ENCODE measurements at regions not wholly inside any gene's neighbourhood (a gene's known extent, or its start where the extent isn't known, plus 50 kb on each side); places are given as distances from the start of the nearest gene placed in this dataset.

GRCh38 chr4:11259837-11260236 lies 168.9 kb downstream of the HS3ST1 start:
- Histone ChIP-seq H3K27ac (ENCODE audit: low read depth, low read length) (no peak overlapping the region), H3K36me3 (ENCODE audit: control insufficient read depth, insufficient read depth, low read length) (no peaks in the 10 kb centered on the region), H3K4me1 (ENCODE audit: control insufficient read depth, insufficient read depth, low read length) (peaks cover 6% of the 10 kb centered on the region), H3K4me3 (ENCODE audit: low read length) (no peak overlapping the region), H3K9me3 (ENCODE audit: control insufficient read depth, low read length) (no peaks in the 10 kb centered on the region), H3K9ac (ENCODE audit: extremely low read depth, low read length, poor library complexity, severe bottlenecking) (no peak overlapping the region), H3K27me3 (ENCODE audit: control insufficient read depth, insufficient read depth, low read length, poor library complexity, severe bottlenecking) (no peaks in the 10 kb centered on the region)
- WGBS, 2 experiments (ENCODE audit: insufficient coverage in 1 of 2, insufficient read length in 1 of 2) = 93% methylated on average over 2 of the region's 2 CpGs; no CpG with 5 or more reads in 1 of the 2 experiments
- TF ChIP-seq CTCF (conservative IDR thresholded peaks at IDR 0.05) = no peak
- Mint-ChIP-seq H3K27ac (no peak overlapping the region), H3K4me3 (no peak overlapping the region), H3K27me3 (ENCODE audit: insufficient read depth) (no peaks in the 10 kb centered on the region), H3K9me3 (no peaks in the 10 kb centered on the region), H3K4me1 (peaks cover 31% of the 10 kb centered on the region), H3K36me3 (ENCODE audit: low read depth) (no peaks in the 10 kb centered on the region)
- DNase-seq = peak; percentile 52

GRCh38 chr4:11252149-11252548 lies 176.5 kb downstream of the HS3ST1 start:
- Mint-ChIP-seq H3K27ac (no peak overlapping the region), H3K27me3 (ENCODE audit: insufficient read depth) (no peaks in the 10 kb centered on the region), H3K9me3 (peaks cover 4% of the 10 kb centered on the region), H3K4me3 (no peak overlapping the region), H3K4me1 (peaks cover 24% of the 10 kb centered on the region), H3K36me3 (ENCODE audit: low read depth) (no peaks in the 10 kb centered on the region)
- no peaks in the 10 kb centered on the region for H3K36me3 ChIP-seq (ENCODE audit: control insufficient read depth, insufficient read depth, low read length)
- peak; percentile 60 for TF ChIP-seq CTCF (conservative IDR thresholded peaks at IDR 0.05)
- peaks cover 13% of the 10 kb centered on the region for H3K4me1 ChIP-seq (ENCODE audit: control insufficient read depth, insufficient read depth, low read length)
- H3K27me3 ChIP-seq (ENCODE audit: control insufficient read depth, insufficient read depth, low read length, poor library complexity, severe bottlenecking) = no peaks in the 10 kb centered on the region
- H3K9ac ChIP-seq (ENCODE audit: extremely low read depth, low read length, poor library complexity, severe bottlenecking) = no peak overlapping the region
- WGBS, 2 experiments (ENCODE audit: insufficient coverage in 1 of 2, insufficient read length in 1 of 2) = 24 to 34% methylated on average over 2 to 3 of the region's 3 CpGs
- H3K9me3 ChIP-seq (ENCODE audit: control insufficient read depth, low read length) = peaks cover 5% of the 10 kb centered on the region
- DNase-seq = peak; percentile 86
- H3K27ac ChIP-seq (ENCODE audit: low read depth, low read length) = no peak overlapping the region
- H3K4me3 ChIP-seq (ENCODE audit: low read length) = peak overlapping the region; percentile 28

GRCh38 chr4:11250510-11250909 lies 178.2 kb downstream of the HS3ST1 start:
- Histone ChIP-seq H3K9me3 (ENCODE audit: control insufficient read depth, low read length) (peaks cover 6% of the 10 kb centered on the region), H3K27ac (ENCODE audit: low read depth, low read length) (no peak overlapping the region), H3K4me1 (ENCODE audit: control insufficient read depth, insufficient read depth, low read length) (peaks cover 13% of the 10 kb centered on the region), H3K27me3 (ENCODE audit: control insufficient read depth, insufficient read depth, low read length, poor library complexity, severe bottlenecking) (no peaks in the 10 kb centered on the region), H3K9ac (ENCODE audit: extremely low read depth, low read length, poor library complexity, severe bottlenecking) (no peak overlapping the region), H3K4me3 (ENCODE audit: low read length) (no peak overlapping the region), H3K36me3 (ENCODE audit: control insufficient read depth, insufficient read depth, low read length) (no peaks in the 10 kb centered on the region)
- H3K4me1 Mint-ChIP-seq = peaks cover 24% of the 10 kb centered on the region
- H3K27me3 Mint-ChIP-seq (ENCODE audit: insufficient read depth) = no peaks in the 10 kb centered on the region
- no peak overlapping the region for H3K4me3 Mint-ChIP-seq
- H3K36me3 Mint-ChIP-seq (ENCODE audit: low read depth) = peaks cover 8% of the 10 kb centered on the region
- no peak for DNase-seq
- TF ChIP-seq CTCF (conservative IDR thresholded peaks at IDR 0.05) = no peak
- H3K9me3 Mint-ChIP-seq = peaks cover 19% of the 10 kb centered on the region
- no peak overlapping the region for H3K27ac Mint-ChIP-seq
